ENCODE measurements at regions not wholly inside any gene's neighbourhood (a gene's known extent, or its start where the extent isn't known, plus 50 kb on each side); places are given as distances from the start of the nearest gene placed in this dataset.

- no peak for DNase-seq (ENCODE audit: low read depth)
Observed at GRCh38 chr21:25422610-25423608, 184.4 kb downstream of the MRPL39 start.

GRCh38 chr21:25421321-25422028 lies 185.8 kb downstream of the MRPL39 start:
- DNase-seq (ENCODE audit: low read depth), result no peak

- DNase-seq (ENCODE audit: low read depth), result no peak
Observed at GRCh38 chr21:25420831-25421230, 186.4 kb downstream of the MRPL39 start.

- DNase-seq (ENCODE audit: low read depth), result no peak
Observed at GRCh38 chr21:25416669-25417068, 190.6 kb downstream of the MRPL39 start.

- no peak for DNase-seq (ENCODE audit: low read depth)
Observed at GRCh38 chr21:25412100-25412499, 195.2 kb downstream of the MRPL39 start.

- DNase-seq (ENCODE audit: low read depth), result no peak
Observed at GRCh38 chr21:25409978-25410377, 197.3 kb downstream of the MRPL39 start.

- DNase-seq (ENCODE audit: low read depth), result no peak
Observed at GRCh38 chr21:25408666-25409065, 198.6 kb downstream of the MRPL39 start.

GRCh38 chr21:25406887-25407579 lies 200.2 kb downstream of the MRPL39 start:
- no peak for DNase-seq (ENCODE audit: low read depth)

GRCh38 chr21:25405984-25406383 lies 201.3 kb downstream of the MRPL39 start:
- no peak for DNase-seq (ENCODE audit: low read depth)

GRCh38 chr21:25402134-25402961 lies 204.9 kb downstream of the MRPL39 start:
- no peak for DNase-seq (ENCODE audit: low read depth)

GRCh38 chr21:25400427-25400826 lies 206.9 kb downstream of the MRPL39 start:
- no peak for DNase-seq (ENCODE audit: low read depth)

GRCh38 chr21:25398630-25399029 lies 208.7 kb downstream of the MRPL39 start:
- DNase-seq (ENCODE audit: low read depth), result no peak

GRCh38 chr21:25396135-25396711 lies 211.1 kb downstream of the MRPL39 start:
- no peak for DNase-seq (ENCODE audit: low read depth)

- DNase-seq (ENCODE audit: low read depth), result no peak
Observed at GRCh38 chr21:25391777-25392176, 215.5 kb downstream of the MRPL39 start.

GRCh38 chr21:25390701-25391100 lies 216.6 kb downstream of the MRPL39 start:
- DNase-seq (ENCODE audit: low read depth), result no peak

- DNase-seq (ENCODE audit: low read depth), result no peak
Observed at GRCh38 chr21:25387665-25388064, 219.6 kb downstream of the MRPL39 start.

- peak; percentile 9 for DNase-seq (ENCODE audit: low read depth)
Observed at GRCh38 chr21:25385911-25386474, 221.3 kb downstream of the MRPL39 start.

- no peak for DNase-seq (ENCODE audit: low read depth)
Observed at GRCh38 chr21:25385341-25385740, 221.9 kb downstream of the MRPL39 start.

- DNase-seq (ENCODE audit: low read depth), result no peak
Observed at GRCh38 chr21:25384782-25385181, 222.5 kb downstream of the MRPL39 start.

GRCh38 chr21:25383545-25383944 lies 223.7 kb downstream of the MRPL39 start:
- DNase-seq (ENCODE audit: low read depth), result no peak

GRCh38 chr21:25381936-25382452 lies 225.3 kb downstream of the MRPL39 start:
- DNase-seq (ENCODE audit: low read depth), result no peak
